ENCODE measurements at regions not wholly inside any gene's neighbourhood (a gene's known extent, or its start where the extent isn't known, plus 50 kb on each side); places are given as distances from the start of the nearest gene placed in this dataset.

- TF ChIP-seq, protein P1, sequence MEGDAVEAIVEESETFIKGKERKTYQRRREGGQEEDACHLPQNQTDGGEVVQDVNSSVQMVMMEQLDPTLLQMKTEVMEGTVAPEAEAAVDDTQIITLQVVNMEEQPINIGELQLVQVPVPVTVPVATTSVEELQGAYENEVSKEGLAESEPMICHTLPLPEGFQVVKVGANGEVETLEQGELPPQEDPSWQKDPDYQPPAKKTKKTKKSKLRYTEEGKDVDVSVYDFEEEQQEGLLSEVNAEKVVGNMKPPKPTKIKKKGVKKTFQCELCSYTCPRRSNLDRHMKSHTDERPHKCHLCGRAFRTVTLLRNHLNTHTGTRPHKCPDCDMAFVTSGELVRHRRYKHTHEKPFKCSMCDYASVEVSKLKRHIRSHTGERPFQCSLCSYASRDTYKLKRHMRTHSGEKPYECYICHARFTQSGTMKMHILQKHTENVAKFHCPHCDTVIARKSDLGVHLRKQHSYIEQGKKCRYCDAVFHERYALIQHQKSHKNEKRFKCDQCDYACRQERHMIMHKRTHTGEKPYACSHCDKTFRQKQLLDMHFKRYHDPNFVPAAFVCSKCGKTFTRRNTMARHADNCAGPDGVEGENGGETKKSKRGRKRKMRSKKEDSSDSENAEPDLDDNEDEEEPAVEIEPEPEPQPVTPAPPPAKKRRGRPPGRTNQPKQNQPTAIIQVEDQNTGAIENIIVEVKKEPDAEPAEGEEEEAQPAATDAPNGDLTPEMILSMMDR (IDR thresholded peaks at IDR 0.05): no peak
- no peak for TF ChIP-seq EP300 (IDR thresholded peaks at IDR 0.05)
Measured at GRCh38 chr18:10149768-10150556, 236.1 kb downstream of the VAPA start.

All from ovary (tissue), 3 donors.